PC-3 (cell line): ENCODE measurements at regions not wholly inside any gene's neighbourhood (a gene's known extent, or its start where the extent isn't known, plus 50 kb on each side); places are given as distances from the start of the nearest gene placed in this dataset.

Source experiments
- EZH2 ChIP-seq: fragments of 300-600 bp; sonication (generic); IDR thresholded peaks from one replicate; pipeline ENCODE4 v1.6.1; 2017; ENCODE audit warnings: antibody characterized with exemption, mild to moderate bottlenecking, low read length; ENCODE audit not compliant: unreplicated experiment
- TF ChIP-seq, protein P1 (sequence below): fragments of 300-600 bp; sonication (generic); conservative IDR thresholded peaks from 2 replicates; pipeline ENCODE4 v1.5.1; 2017; ENCODE audit warnings: antibody characterized with exemption, low read depth, mild to moderate bottlenecking, low read length

DNA sequence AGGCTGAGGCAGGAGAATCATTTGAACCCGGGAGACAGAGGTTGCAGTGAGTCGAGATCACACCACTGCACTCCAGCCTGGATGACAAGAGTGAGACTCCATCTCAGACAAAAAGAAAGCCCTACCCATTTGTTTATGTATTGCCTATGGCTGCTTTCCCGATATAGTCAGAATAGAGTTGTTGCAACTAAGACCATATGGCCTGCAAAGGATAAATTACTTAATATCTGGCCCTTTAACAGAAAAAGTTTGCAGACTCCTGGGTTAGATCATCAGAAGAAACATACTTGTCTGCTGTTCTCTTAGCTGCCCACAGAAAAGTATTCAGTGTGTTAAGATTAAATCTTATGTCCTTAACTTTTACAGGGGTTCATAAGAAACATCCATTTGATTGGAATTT, 122.4 kb upstream of the VASH1 start:
- TF ChIP-seq, protein P1, sequence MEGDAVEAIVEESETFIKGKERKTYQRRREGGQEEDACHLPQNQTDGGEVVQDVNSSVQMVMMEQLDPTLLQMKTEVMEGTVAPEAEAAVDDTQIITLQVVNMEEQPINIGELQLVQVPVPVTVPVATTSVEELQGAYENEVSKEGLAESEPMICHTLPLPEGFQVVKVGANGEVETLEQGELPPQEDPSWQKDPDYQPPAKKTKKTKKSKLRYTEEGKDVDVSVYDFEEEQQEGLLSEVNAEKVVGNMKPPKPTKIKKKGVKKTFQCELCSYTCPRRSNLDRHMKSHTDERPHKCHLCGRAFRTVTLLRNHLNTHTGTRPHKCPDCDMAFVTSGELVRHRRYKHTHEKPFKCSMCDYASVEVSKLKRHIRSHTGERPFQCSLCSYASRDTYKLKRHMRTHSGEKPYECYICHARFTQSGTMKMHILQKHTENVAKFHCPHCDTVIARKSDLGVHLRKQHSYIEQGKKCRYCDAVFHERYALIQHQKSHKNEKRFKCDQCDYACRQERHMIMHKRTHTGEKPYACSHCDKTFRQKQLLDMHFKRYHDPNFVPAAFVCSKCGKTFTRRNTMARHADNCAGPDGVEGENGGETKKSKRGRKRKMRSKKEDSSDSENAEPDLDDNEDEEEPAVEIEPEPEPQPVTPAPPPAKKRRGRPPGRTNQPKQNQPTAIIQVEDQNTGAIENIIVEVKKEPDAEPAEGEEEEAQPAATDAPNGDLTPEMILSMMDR: no peak
- TF ChIP-seq EZH2: no peak
